ENCODE measurements at regions not wholly inside any gene's neighbourhood (a gene's known extent, or its start where the extent isn't known, plus 50 kb on each side); places are given as distances from the start of the nearest gene placed in this dataset.
"Not testable (repeated sequence)": the region's sequence is repeated elsewhere in the genome, so short reads cannot be mapped to it uniquely, and the experiment has no call there.

- Histone ChIP-seq H3K4me3 (no peak overlapping the region), H3K27me3 (no peaks in the 10 kb centered on the region), H3K9me3 (no peaks in the 10 kb centered on the region), H3K4me1 (peaks cover 0 to 6% of the 10 kb centered on the region in 2 donors), H3K36me3 (no peaks in the 10 kb centered on the region), H3K27ac (no peak overlapping the region)
- no peak for TF ChIP-seq CTCF (IDR thresholded peaks at IDR 0.05)
- DNase-seq (ENCODE audit: low spot score): no peak
Observed at GRCh38 chr7:79612022-79612421, 158.6 kb upstream of the MAGI2 start.

- Histone ChIP-seq H3K36me3 (no peaks in the 10 kb centered on the region), H3K9me3 (no peaks in the 10 kb centered on the region), H3K4me1 (peaks cover 0 to 6% of the 10 kb centered on the region in 2 donors), H3K4me3 (no peak overlapping the region), H3K27me3 (no peaks in the 10 kb centered on the region), H3K27ac (no peak overlapping the region)
- TF ChIP-seq CTCF (IDR thresholded peaks at IDR 0.05): no peak
- no peak for DNase-seq (ENCODE audit: low spot score)
Observed at GRCh38 chr7:79610748-79611304, 157.4 kb upstream of the MAGI2 start.

- no peaks in the 10 kb centered on the region for H3K36me3 ChIP-seq
- no peak overlapping the region for H3K4me3 ChIP-seq
- no peaks in the 10 kb centered on the region for H3K9me3 ChIP-seq
- DNase-seq (ENCODE audit: low spot score): no peak
- H3K4me1 ChIP-seq: peaks cover 0 to 6% of the 10 kb centered on the region in 2 donors
- H3K27me3 ChIP-seq: no peaks in the 10 kb centered on the region
- no peak overlapping the region for H3K27ac ChIP-seq
- no peak for TF ChIP-seq CTCF (IDR thresholded peaks at IDR 0.05)
Observed at GRCh38 chr7:79610313-79610712, 156.8 kb upstream of the MAGI2 start.

- DNase-seq (ENCODE audit: low spot score): no peak
- TF ChIP-seq CTCF (IDR thresholded peaks at IDR 0.05): no peak
- peaks cover 0 to 6% of the 10 kb centered on the region in 2 donors for H3K4me1 ChIP-seq
- no peaks in the 10 kb centered on the region for H3K9me3 ChIP-seq
- H3K27ac ChIP-seq: no peak overlapping the region
- no peaks in the 10 kb centered on the region for H3K36me3 ChIP-seq
- H3K27me3 ChIP-seq: no peaks in the 10 kb centered on the region
- no peak overlapping the region for H3K4me3 ChIP-seq
Observed at GRCh38 chr7:79608005-79608404, 154.5 kb upstream of the MAGI2 start.

GRCh38 chr7:79604841-79605240 lies 151.4 kb upstream of the MAGI2 start:
- H3K36me3 ChIP-seq: no peaks in the 10 kb centered on the region
- no peaks in the 10 kb centered on the region for H3K27me3 ChIP-seq
- H3K4me3 ChIP-seq: no peak overlapping the region
- no peak overlapping the region for H3K27ac ChIP-seq
- no peaks in the 10 kb centered on the region for H3K9me3 ChIP-seq
- TF ChIP-seq CTCF (IDR thresholded peaks at IDR 0.05): no peak
- no peak for DNase-seq (ENCODE audit: low spot score)
- H3K4me1 ChIP-seq: no peaks in the 10 kb centered on the region

GRCh38 chr7:79598351-79598750 lies 144.9 kb upstream of the MAGI2 start:
- no peak overlapping the region for H3K27ac ChIP-seq
- no peak overlapping the region for H3K4me3 ChIP-seq
- H3K4me1 ChIP-seq: no peaks in the 10 kb centered on the region
- H3K9me3 ChIP-seq: no peaks in the 10 kb centered on the region
- no peak for TF ChIP-seq CTCF (IDR thresholded peaks at IDR 0.05)
- no peaks in the 10 kb centered on the region for H3K27me3 ChIP-seq
- no peaks in the 10 kb centered on the region for H3K36me3 ChIP-seq
- DNase-seq (ENCODE audit: low spot score): no peak

GRCh38 chr7:79594671-79595070 lies 141.2 kb upstream of the MAGI2 start:
- not testable (repeated sequence) for H3K4me3 ChIP-seq; H3K9me3 ChIP-seq; H3K4me1 ChIP-seq; DNase-seq (ENCODE audit: low spot score); H3K36me3 ChIP-seq; H3K27me3 ChIP-seq; H3K27ac ChIP-seq
